Activated CD4-positive, alpha-beta T cell treated with anti-CD3 and anti-CD28 coated beads for 48 hours (primary cell): ENCODE measurements at regions not wholly inside any gene's neighbourhood (a gene's known extent, or its start where the extent isn't known, plus 50 kb on each side); places are given as distances from the start of the nearest gene placed in this dataset.

Experiments used
- DNase-seq: peaks from one replicate; pipeline ENCODE4 v3.0.0-alpha.2; 2020

DNA sequence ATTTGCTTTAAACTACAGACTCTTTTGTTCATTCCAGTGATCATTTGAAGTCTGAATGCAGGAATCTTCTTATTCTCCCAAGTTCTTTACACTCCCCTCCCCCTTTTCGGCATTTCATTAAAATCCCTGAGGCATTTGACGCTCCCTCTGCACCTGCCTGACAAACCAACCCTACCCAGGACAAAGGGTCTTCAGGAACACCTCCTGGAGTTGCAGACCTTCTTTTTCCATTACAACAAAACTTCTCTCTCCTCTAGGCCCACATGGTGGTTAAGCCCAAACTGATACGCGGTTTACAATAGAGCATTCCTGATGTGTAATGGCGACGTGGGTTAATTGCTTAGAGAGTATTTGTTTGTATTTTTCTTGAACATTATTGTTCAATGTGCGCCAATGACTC is 367.4 kb downstream of the FBXO15 start:
- no peak for DNase-seq

DNA sequence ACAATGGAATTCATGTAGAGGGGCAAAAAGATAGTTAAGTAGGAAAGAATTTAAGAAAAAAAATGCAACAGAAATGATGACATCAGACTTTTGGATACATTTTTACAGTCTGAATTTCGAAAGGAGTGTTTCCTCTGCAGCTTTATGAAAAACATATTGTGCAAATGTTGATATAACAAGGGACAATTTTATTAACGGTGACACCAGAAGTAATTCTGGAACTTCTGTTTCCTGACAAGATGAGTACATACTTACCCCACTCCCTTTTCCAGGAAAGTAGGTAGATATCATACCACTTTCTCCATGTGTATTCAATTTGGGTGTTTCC is 369.6 kb downstream of the FBXO15 start:
- DNase-seq, result no peak

- no peak for DNase-seq
These were observed 370.1 kb downstream of the FBXO15 start for GRCh38 chr18:73777356-73778031.

DNA sequence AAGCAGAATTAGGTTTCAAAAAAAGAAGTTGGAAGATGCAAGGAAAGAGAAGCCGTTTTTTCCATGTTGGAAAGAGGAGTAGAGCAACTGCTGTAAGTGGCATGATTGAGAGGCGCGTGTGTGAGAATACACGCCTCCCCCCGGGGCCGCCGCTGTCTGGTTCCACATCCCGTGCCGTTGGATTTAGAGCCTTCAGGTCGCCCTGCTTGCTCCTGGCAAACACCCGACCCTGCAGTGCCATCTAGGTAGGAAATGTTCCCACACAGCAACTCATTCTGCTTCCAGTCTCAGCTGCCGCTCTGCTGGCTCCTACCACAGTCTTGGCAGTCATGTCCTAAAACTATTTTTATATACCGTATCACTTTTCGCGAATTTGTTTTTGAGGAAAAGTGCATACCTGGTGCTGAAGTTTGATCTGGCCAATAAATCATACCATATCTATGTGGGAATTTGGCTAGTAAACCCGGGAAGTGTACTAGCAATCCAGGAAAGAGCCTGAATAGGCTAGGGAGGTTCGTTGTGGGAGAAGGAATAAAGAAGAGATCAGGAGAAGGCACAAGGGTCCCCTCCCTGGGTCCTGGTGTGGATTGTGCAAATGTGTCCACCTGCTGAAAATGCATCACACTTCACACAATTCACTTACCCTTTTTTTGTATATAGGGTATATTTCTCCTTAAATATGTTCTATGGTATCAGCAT is 372.7 kb downstream of the FBXO15 start:
- no peak for DNase-seq

- no peak for DNase-seq
These were observed 379.6 kb downstream of the FBXO15 start for GRCh38 chr18:73768043-73768442.

DNA sequence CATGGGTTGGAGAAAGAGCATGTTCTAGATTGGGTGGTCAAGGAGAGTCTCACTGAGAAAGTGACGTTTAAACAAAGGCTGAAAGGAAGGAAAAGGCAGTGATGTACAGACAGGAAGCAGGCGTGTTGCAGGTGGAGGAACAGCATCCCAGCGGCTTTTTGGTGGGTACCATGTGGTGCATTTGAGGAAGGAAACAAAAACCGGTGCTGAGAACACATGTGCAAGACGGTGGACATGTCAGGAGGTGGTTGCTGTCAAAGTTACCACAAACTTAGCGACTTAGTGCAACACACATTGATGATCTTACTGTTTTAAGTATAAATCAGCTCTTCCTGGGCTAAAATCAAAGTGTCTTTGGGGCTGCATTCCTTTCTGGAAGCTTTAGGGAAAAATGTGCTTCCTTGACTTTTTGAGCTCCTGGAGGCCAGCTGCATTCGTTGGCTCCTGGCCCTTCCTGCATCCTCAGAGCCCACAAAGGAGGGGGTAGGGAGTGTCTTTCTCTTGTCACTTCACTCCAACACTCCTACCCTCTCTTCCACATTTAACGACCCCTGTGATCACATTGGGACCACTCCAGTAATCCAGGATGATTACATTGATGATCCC is 380.6 kb downstream of the FBXO15 start:
- no peak for DNase-seq

DNA sequence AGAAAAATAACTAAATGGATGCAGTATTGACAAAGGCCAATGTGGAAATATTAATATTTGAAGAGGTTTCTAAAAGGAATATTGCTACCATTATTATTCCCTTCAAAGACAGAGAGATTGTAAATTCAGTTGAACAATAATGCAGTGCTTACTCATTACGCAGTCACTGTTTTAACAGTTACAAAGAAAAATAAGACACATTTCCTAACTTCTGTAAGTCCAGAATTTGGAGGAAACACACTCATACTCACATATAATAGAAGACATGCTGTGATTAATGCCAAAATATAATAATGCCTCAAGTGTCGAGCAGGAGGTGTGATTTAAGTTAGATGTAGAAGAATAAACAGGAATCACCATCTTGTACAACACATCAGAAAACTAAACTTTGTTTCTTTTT is 389.2 kb downstream of the FBXO15 start:
- DNase-seq, result no peak

- no peak for DNase-seq
These were observed 391.2 kb downstream of the FBXO15 start for GRCh38 chr18:73756256-73757091.

DNA sequence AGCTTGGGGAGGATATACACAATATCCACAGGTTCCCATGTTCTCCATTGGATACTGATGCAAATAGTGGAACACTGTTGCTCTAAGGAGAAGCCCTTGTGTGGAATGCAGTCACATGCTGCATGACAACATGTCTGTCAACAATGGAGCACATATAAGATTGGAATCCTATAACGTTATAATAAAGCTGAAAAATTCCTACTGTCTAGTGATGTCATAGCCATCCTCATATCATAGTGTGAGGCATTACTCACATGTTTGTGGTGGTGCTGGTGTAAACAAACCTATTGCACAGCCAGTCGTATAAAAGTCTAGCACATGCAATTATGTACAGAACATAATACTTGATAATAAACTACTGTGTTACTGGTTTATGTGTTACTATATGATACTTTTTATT is 394.7 kb downstream of the FBXO15 start:
- DNase-seq, result no peak

DNA sequence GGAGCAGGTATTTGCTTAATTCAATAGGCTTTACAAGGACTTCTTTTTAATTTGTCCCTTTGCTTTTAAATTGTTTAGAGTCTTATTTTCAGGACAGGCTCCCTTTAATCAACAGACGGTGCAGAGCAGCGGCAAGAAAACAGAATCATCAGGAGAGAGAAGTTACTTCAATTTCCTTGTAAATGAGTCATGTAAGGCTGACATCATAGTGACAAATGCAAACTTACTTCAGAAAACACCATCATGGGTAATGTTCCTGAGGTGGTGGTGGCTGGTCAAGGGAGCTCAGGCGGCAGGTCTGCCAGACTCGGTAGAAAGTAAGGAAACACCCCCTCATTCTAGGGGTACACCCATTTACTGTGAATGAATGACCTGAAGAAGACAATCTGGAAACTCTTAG is 395.1 kb downstream of the FBXO15 start:
- DNase-seq, result no peak

GRCh38 chr18:73750052-73750451 is 397.6 kb downstream of the FBXO15 start:
- DNase-seq, result no peak

DNA sequence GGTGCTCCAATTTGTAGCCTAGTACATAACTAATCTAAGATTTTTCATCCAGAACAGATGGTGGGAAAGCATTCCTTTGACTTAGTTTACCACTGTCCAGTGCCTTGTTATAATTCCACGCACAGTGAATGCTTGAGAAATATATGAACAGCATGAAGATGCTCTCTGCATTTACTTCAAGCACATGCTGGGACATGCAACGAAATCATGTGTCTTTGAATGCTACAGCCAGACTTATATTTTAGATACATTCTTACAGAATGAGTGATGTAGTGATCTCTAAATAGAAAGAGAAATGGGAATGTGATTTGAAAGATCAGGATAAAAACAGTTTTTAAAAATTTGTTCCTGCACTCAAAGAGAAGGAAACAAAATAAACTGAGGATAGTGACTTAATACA is 398.3 kb downstream of the FBXO15 start:
- no peak for DNase-seq

DNA sequence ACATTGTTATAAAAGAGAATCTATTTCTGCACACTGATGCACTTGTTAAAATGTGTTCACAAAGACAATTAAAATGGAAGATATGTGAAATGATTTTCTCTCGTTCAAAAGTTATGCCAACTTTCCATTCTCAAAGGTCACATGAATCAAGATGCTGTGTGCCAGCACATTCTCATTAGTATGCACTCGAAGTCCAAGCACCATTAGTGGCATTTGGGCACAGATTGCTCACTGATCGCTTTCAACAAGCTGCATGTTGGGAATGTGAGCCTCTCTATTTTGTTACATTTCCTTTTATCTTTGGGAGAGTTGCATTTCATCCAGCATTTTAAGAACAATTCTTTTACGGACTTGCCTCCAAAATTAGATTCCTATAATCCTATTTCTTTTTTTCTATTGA is 398.9 kb downstream of the FBXO15 start:
- DNase-seq, result no peak

- DNase-seq, result no peak
These were observed 401.5 kb downstream of the FBXO15 start for GRCh38 chr18:73746101-73746500.

DNA sequence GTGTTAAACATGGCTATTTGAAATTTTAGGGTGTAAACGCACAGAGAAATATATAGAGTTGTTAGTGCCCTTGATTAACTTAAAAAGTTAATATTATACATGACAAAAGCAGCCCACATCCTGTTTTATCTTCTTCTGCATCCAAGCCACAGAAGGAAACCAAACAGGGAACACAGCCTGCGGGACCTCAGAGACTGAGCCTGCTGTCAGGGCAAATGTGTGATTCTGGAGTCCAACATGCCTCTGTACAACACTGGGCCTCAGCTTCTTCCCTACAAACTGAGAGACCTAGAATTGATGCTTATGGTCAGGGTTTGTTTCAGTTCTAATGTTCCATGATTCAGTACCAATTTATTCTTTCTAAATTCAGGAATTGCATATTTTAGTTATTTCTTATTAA is 404.7 kb downstream of the FBXO15 start:
- no peak for DNase-seq

DNA sequence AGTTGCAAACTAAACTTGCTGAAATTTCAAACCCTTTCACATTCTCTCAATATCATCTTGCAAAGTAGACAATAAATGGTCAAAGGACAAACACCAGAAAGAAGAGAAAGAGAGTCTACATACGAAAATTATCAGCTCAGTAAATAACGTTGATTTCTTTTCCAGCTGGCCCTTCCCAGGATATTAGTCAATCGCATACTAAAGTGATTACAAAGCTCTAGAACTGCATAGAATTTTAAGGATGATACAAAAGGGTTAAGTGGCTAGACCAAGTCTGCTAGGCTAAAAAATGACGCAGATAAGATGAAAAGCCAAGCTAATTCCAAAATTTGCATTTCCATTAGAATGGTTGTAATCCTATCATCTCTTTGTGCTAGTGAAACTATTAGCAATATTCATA is 405.7 kb downstream of the FBXO15 start:
- DNase-seq, result no peak

- DNase-seq, result no peak
These were observed 408.5 kb downstream of the FBXO15 start for GRCh38 chr18:73739098-73739497.

DNA sequence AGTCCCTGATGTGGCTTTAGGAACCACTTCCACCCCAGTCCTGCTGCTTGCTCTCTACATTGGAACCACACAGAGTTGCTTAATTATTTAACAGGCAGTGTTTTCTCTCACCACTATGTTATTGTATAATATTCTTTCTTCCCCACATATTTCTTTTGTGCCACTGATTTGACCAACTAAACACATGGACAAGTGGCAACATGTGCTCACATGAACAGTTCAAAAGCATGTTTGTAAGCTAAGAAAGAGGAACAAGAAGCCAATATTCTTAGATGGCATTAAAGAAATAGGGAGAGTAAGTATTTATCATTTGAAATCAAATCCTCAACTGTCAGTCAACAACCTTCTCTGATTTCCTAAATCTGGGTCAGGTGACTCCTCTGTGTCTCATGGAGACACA is 409.6 kb downstream of the FBXO15 start:
- no peak for DNase-seq

- no peak for DNase-seq
These were observed 411.8 kb downstream of the FBXO15 start for GRCh38 chr18:73735836-73736235.

GRCh38 chr18:73733806-73734314 is 413.8 kb downstream of the FBXO15 start:
- DNase-seq, result no peak

DNA sequence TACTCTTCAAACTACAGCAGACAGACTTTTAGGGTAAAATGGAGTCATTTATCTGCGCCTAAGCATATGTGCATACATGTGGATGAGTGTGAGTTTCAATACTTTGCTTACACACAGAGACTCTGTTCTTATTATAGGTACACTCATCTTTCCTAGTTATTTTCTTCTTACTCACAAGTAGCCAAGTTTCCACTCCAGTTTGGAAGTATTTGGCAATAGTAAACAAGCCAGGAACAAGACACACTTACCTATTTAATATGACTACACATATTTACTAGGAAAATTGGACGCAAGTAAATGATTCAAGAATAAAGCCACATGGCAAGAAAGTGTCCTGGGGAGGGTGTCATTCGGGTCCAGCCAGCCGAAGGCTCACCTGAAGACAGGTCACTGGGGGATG is 414.3 kb downstream of the FBXO15 start:
- no peak for DNase-seq

DNA sequence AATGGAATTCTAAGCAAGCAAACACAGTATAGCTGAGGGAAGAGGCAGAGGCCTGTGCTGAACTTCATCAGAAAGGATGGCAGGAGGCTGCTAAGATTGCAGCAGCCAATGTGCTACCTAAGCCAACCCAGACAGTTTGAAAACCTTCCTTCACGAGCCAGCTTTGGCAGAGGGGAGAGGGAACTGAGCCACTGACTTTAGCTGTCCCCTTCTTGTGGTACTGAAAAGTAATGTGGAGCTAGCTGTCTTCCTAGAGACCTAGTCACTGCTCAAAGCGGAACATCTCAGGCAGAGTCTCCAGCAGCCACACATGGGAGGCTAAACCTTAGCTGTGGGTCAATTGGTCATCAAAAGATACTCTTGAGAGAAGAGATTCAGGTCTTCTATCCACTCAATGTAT is 419.0 kb downstream of the FBXO15 start:
- no peak for DNase-seq

DNA sequence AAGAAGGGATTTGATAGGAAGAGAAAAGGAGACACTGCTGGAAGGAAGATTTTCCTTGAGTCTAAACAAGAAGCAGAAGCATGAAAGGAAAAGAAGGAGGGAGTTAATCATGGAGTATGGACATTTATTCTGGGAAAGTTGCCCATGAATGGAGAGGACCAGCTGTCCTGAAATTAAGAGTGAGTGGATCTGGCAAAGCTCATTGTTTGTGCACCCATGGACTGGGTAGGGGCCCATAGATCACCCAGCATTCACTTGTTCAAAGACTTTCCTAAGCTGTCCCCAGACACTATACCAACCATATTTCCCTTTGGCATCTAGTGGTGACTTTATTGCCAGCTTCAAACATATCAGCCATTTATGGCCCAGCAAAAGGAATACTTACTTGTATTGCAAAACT is 422.7 kb downstream of the FBXO15 start:
- DNase-seq, result no peak

DNA sequence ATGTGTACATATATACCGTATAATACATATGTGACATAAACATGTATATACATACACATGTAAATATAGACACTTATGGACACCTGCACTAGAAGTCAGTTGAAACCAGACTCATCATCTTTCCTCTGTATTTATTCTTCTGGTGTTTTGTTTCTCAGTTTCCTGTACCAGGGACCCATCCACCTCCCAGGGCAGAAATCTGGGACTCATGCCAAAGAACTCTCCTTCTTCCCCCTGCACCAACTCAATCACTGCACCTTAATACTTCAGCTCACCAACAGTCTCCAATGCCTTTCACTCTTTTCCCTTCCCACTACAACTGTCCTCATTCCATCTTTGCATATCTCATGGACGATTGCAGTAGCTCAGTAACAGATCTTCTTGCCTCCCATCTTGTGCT is 428.0 kb downstream of the FBXO15 start:
- DNase-seq, result no peak
